ENCODE measurements at regions not wholly inside any gene's neighbourhood (a gene's known extent, or its start where the extent isn't known, plus 50 kb on each side); places are given as distances from the start of the nearest gene placed in this dataset.

DNA sequence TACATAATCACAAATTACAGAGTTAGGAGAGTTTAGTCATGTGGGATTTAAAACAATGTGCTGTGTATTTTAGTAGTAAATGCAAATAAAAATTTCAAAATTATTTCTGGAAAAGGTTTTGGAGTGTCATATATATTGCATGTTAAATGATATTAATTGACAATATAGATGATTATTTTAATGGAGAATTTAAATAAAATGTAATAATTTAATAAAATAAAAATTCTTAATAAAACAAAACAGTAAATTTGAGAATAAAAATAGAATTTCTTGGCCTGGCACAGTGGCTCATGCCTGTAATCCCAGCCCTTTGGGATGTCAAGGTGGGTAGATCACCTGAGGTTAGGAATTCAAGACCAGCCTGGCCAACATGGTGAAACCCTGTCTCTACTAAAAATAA, 1442.8 kb upstream of the ALCAM start:
- Mint-ChIP-seq H3K4me3 (ENCODE audit: unreplicated experiment) (no peak overlapping the region), H3K27me3 (ENCODE audit: insufficient read depth, unreplicated experiment) (no peaks in the 10 kb centered on the region), H3K27ac (ENCODE audit: unreplicated experiment) (no peak overlapping the region), H3K36me3 (ENCODE audit: insufficient read depth, unreplicated experiment) (no peaks in the 10 kb centered on the region), H3K4me1 (ENCODE audit: low read depth, unreplicated experiment) (no peaks in the 10 kb centered on the region), H3K9me3 (ENCODE audit: unreplicated experiment) (no peaks in the 10 kb centered on the region)
- BruUV-seq (replicated peaks): no TSS peak
- ChIA-PET POLR2A (no interaction called here), CTCF (no interaction called here)
- Histone ChIP-seq H3K27me3 (replicated peaks; ENCODE audit: control insufficient read depth, insufficient read depth, low read length) (no peaks in the 10 kb centered on the region), H3K4me3 (ENCODE audit: low read depth, low read length) (no peak overlapping the region), H3K36me3 (ENCODE audit: control insufficient read depth, insufficient read depth, low read length) (no peaks in the 10 kb centered on the region), H3K9me3 (no peaks in the 10 kb centered on the region), H3K4me1 (no peaks in the 10 kb centered on the region)
- intact Hi-C loops (cut with micrococcal nuclease; ENCODE audit: unreplicated experiment): no loop called here
- no peak for DNase-seq
- TF ChIP-seq, protein P1, sequence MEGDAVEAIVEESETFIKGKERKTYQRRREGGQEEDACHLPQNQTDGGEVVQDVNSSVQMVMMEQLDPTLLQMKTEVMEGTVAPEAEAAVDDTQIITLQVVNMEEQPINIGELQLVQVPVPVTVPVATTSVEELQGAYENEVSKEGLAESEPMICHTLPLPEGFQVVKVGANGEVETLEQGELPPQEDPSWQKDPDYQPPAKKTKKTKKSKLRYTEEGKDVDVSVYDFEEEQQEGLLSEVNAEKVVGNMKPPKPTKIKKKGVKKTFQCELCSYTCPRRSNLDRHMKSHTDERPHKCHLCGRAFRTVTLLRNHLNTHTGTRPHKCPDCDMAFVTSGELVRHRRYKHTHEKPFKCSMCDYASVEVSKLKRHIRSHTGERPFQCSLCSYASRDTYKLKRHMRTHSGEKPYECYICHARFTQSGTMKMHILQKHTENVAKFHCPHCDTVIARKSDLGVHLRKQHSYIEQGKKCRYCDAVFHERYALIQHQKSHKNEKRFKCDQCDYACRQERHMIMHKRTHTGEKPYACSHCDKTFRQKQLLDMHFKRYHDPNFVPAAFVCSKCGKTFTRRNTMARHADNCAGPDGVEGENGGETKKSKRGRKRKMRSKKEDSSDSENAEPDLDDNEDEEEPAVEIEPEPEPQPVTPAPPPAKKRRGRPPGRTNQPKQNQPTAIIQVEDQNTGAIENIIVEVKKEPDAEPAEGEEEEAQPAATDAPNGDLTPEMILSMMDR (IDR thresholded peaks at IDR 0.05; ENCODE audit: insufficient read depth in 1 of 2, low read depth in 1 of 2, low read length in 1 of 2, severe bottlenecking in 1 of 2, unreplicated experiment in 1 of 2): no peak

DNA sequence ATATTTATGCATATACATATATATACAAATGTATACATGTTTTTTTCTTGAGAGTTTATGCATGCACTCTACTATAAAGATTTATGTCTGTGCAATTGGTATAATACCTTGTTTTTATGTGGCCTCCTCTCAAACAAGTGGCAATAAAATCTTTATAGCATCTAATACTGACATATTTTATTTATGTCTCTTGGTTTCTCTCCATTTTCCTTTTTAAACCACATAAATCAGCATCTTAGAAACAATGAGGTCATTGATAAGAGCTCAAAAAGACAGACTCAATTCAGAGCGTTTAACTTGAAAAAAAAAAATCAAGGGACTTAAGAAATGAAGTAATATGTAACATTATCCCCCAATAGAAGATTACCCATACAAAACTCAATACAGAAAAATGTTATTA, 1442.2 kb upstream of the ALCAM start:
- CTCF ChIA-PET: no interaction called here
- intact Hi-C loops (cut with micrococcal nuclease; ENCODE audit: unreplicated experiment): no loop called here
- no peaks in the 10 kb centered on the region for H3K36me3 Mint-ChIP-seq (ENCODE audit: insufficient read depth, unreplicated experiment)
- no TSS peak for BruUV-seq (replicated peaks)
- no peak overlapping the region for H3K4me3 Mint-ChIP-seq (ENCODE audit: unreplicated experiment)
- H3K4me1 Mint-ChIP-seq (ENCODE audit: low read depth, unreplicated experiment): no peaks in the 10 kb centered on the region
- DNase-seq: no peak
- H3K9me3 Mint-ChIP-seq (ENCODE audit: unreplicated experiment): no peaks in the 10 kb centered on the region
- POLR2A ChIA-PET: no interaction called here
- Histone ChIP-seq H3K4me3 (ENCODE audit: low read depth, low read length) (no peak overlapping the region), H3K27me3 (replicated peaks; ENCODE audit: control insufficient read depth, insufficient read depth, low read length) (no peaks in the 10 kb centered on the region), H3K36me3 (ENCODE audit: control insufficient read depth, insufficient read depth, low read length) (no peaks in the 10 kb centered on the region), H3K4me1 (no peaks in the 10 kb centered on the region), H3K9me3 (no peaks in the 10 kb centered on the region)
- TF ChIP-seq, protein P1 (IDR thresholded peaks at IDR 0.05; ENCODE audit: insufficient read depth in 1 of 2, low read depth in 1 of 2, low read length in 1 of 2, severe bottlenecking in 1 of 2, unreplicated experiment in 1 of 2): no peak
- no peak overlapping the region for H3K27ac Mint-ChIP-seq (ENCODE audit: unreplicated experiment)
- H3K27me3 Mint-ChIP-seq (ENCODE audit: insufficient read depth, unreplicated experiment): no peaks in the 10 kb centered on the region

DNA sequence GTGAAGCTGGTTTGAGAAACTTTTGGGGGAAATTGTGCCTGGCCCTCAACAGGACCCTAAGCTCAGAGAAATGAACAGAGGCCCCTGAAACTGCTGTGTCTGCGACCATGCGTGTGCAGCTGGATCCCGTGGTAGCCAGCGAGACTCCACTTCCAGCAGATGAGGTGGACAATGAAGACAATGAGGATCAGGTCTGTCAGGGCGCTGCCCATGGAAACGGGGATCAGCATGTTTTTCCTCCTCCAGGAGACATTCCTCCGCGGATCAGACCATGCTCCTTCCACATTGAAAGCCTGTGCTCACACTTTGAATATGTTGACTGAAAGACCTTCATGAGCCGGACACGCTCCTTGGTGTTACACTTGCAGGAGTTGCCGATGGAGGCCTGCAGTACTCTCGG, 1439.8 kb upstream of the ALCAM start:
- CTCF ChIA-PET: no interaction called here
- TF ChIP-seq, protein P1 (IDR thresholded peaks at IDR 0.05; ENCODE audit: insufficient read depth in 1 of 2, low read depth in 1 of 2, low read length in 1 of 2, severe bottlenecking in 1 of 2, unreplicated experiment in 1 of 2): no peak

More for the DNA sequence above, 1439.8 kb upstream of the ALCAM start:
- POLR2A ChIA-PET: no interaction called here
- Mint-ChIP-seq H3K36me3 (ENCODE audit: insufficient read depth, unreplicated experiment) (no peaks in the 10 kb centered on the region), H3K4me3 (ENCODE audit: unreplicated experiment) (no peak overlapping the region), H3K27ac (ENCODE audit: unreplicated experiment) (no peak overlapping the region), H3K27me3 (ENCODE audit: insufficient read depth, unreplicated experiment) (no peaks in the 10 kb centered on the region), H3K4me1 (ENCODE audit: low read depth, unreplicated experiment) (no peaks in the 10 kb centered on the region), H3K9me3 (ENCODE audit: unreplicated experiment) (no peaks in the 10 kb centered on the region)
- Histone ChIP-seq H3K27me3 (replicated peaks; ENCODE audit: control insufficient read depth, insufficient read depth, low read length) (no peaks in the 10 kb centered on the region), H3K36me3 (ENCODE audit: control insufficient read depth, insufficient read depth, low read length) (no peaks in the 10 kb centered on the region), H3K4me1 (no peaks in the 10 kb centered on the region), H3K4me3 (ENCODE audit: low read depth, low read length) (no peak overlapping the region), H3K9me3 (no peaks in the 10 kb centered on the region)
- intact Hi-C loops (cut with micrococcal nuclease; ENCODE audit: unreplicated experiment): no loop called here
- no peak for DNase-seq
- no TSS peak for BruUV-seq (replicated peaks)

All from Caco-2 (cell line).